Islet precursor cell (in vitro differentiated cells): ENCODE measurements at regions not wholly inside any gene's neighbourhood (a gene's known extent, or its start where the extent isn't known, plus 50 kb on each side); places are given as distances from the start of the nearest gene placed in this dataset.

Experiments
- DNase-seq: peaks from one replicate; pipeline ENCODE4 v3.0.0-alpha.2; 2018

GRCh38 chr21:14869984-14870852, 194.6 kb downstream of the NRIP1 start:
- DNase-seq = no peak

- DNase-seq = no peak
Observed at GRCh38 chr21:14866859-14867765, 197.7 kb downstream of the NRIP1 start.

- peak; percentile 93 for DNase-seq
Observed at GRCh38 chr21:14864211-14865021, 200.4 kb downstream of the NRIP1 start.

- DNase-seq = no peak
Observed at GRCh38 chr21:14863745-14864210, 201.0 kb downstream of the NRIP1 start.

GRCh38 chr21:14862794-14863720, 201.7 kb downstream of the NRIP1 start:
- DNase-seq = no peak

- no peak for DNase-seq
Observed at GRCh38 chr21:14858311-14858710, 206.5 kb downstream of the NRIP1 start.

- no peak for DNase-seq
Observed at GRCh38 chr21:14857529-14857928, 207.3 kb downstream of the NRIP1 start.

GRCh38 chr21:14850394-14850793, 214.4 kb downstream of the NRIP1 start:
- DNase-seq = no peak

- DNase-seq = no peak
Observed at GRCh38 chr21:14846621-14847020, 218.2 kb downstream of the NRIP1 start.

- DNase-seq = no peak
Observed at GRCh38 chr21:14844001-14844400, 220.8 kb downstream of the NRIP1 start.

GRCh38 chr21:14842601-14843000, 222.2 kb downstream of the NRIP1 start:
- no peak for DNase-seq

GRCh38 chr21:14841511-14842472, 223.0 kb downstream of the NRIP1 start:
- DNase-seq = no peak

- DNase-seq = no peak
Observed at GRCh38 chr21:14838400-14838799, 226.4 kb downstream of the NRIP1 start.

- no peak for DNase-seq
Observed at GRCh38 chr21:14836950-14837349, 227.8 kb downstream of the NRIP1 start.

- DNase-seq = no peak
Observed at GRCh38 chr21:14833666-14834351, 231.0 kb downstream of the NRIP1 start.

- DNase-seq = no peak
Observed at GRCh38 chr21:14833241-14833640, 231.6 kb downstream of the NRIP1 start.

GRCh38 chr21:14830307-14830706, 234.5 kb downstream of the NRIP1 start:
- DNase-seq = no peak

GRCh38 chr21:14829685-14830084, 235.1 kb downstream of the NRIP1 start:
- DNase-seq = no peak

GRCh38 chr21:14827468-14827867, 237.3 kb downstream of the NRIP1 start:
- DNase-seq = no peak

GRCh38 chr21:14826630-14827029, 238.2 kb downstream of the NRIP1 start:
- no peak for DNase-seq
